ENCODE measurements at regions not wholly inside any gene's neighbourhood (a gene's known extent, or its start where the extent isn't known, plus 50 kb on each side); places are given as distances from the start of the nearest gene placed in this dataset.

GRCh38 chr1:219773775-219774174 is 154.6 kb downstream of the SLC30A10 start:
- TF ChIP-seq, protein P1, sequence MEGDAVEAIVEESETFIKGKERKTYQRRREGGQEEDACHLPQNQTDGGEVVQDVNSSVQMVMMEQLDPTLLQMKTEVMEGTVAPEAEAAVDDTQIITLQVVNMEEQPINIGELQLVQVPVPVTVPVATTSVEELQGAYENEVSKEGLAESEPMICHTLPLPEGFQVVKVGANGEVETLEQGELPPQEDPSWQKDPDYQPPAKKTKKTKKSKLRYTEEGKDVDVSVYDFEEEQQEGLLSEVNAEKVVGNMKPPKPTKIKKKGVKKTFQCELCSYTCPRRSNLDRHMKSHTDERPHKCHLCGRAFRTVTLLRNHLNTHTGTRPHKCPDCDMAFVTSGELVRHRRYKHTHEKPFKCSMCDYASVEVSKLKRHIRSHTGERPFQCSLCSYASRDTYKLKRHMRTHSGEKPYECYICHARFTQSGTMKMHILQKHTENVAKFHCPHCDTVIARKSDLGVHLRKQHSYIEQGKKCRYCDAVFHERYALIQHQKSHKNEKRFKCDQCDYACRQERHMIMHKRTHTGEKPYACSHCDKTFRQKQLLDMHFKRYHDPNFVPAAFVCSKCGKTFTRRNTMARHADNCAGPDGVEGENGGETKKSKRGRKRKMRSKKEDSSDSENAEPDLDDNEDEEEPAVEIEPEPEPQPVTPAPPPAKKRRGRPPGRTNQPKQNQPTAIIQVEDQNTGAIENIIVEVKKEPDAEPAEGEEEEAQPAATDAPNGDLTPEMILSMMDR (IDR thresholded peaks at IDR 0.05), result no peak
- TF ChIP-seq EP300 (IDR thresholded peaks at IDR 0.05) (no peak), POLR2A (IDR thresholded peaks at IDR 0.05) (no peak), POLR2AphosphoS5 (IDR thresholded peaks at IDR 0.05) (no peak)
